Bronchial epithelial cell (primary cell): ENCODE measurements at regions not wholly inside any gene's neighbourhood (a gene's known extent, or its start where the extent isn't known, plus 50 kb on each side); places are given as distances from the start of the nearest gene placed in this dataset.

ENCODE experiments used
- DNase-seq: peaks from one replicate; pipeline ENCODE4 v3.0.0-alpha.2; 2010; ENCODE audit warnings: low read depth
- FAIRE-seq: peaks from 2 replicates; lab custom pipeline; 2011; peaks lifted over from hg19 to GRCh38; lab: Jason Lieb, UNC
- H3K27me3 ChIP-seq: 2 replicates; pipeline ENCODE4 v1.5.1; 2011; ENCODE audit warnings: low read length; ENCODE audit not compliant: control insufficient read depth, insufficient read depth
- H3K36me3 ChIP-seq: 2 replicates; pipeline ENCODE4 v1.5.1; 2011; ENCODE audit warnings: low read length; ENCODE audit not compliant: control insufficient read depth, insufficient read depth
- H3K4me3 ChIP-seq: 2 replicates; pipeline ENCODE4 v1.5.1; 2011; ENCODE audit warnings: mild to moderate bottlenecking, low read depth, low read length, control low read depth
- TF ChIP-seq, protein P1 (sequence below): IDR thresholded peaks from 2 replicates; pipeline ENCODE4 v1.5.1; 2011; ENCODE audit warnings: mild to moderate bottlenecking, moderate library complexity, low read length, control low read depth, inconsistent platforms; ENCODE audit not compliant: insufficient read depth, severe bottlenecking

DNA sequence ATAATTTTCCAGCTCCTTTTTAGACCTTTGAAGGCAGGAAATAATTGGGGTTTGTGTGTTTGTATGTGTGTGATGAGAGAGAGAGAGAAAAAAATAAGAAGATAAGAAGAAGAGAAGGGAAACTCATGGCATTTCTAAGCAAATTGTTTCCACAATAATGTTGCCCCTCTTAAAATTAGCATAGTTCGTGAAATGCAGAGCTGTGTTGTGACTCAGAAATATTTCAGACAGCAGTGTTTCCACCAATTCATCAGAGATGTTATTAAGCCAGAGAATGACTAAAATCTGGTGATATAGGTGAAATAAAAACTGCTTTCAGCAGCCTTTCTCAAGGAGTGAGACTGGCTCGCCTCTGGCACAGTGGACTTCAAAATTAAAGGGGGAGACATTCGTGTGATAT is 65.9 kb upstream of the ARHGAP5 start:
- FAIRE-seq: no peak
- no peaks in the 10 kb centered on the region for H3K36me3 ChIP-seq
- TF ChIP-seq, protein P1, sequence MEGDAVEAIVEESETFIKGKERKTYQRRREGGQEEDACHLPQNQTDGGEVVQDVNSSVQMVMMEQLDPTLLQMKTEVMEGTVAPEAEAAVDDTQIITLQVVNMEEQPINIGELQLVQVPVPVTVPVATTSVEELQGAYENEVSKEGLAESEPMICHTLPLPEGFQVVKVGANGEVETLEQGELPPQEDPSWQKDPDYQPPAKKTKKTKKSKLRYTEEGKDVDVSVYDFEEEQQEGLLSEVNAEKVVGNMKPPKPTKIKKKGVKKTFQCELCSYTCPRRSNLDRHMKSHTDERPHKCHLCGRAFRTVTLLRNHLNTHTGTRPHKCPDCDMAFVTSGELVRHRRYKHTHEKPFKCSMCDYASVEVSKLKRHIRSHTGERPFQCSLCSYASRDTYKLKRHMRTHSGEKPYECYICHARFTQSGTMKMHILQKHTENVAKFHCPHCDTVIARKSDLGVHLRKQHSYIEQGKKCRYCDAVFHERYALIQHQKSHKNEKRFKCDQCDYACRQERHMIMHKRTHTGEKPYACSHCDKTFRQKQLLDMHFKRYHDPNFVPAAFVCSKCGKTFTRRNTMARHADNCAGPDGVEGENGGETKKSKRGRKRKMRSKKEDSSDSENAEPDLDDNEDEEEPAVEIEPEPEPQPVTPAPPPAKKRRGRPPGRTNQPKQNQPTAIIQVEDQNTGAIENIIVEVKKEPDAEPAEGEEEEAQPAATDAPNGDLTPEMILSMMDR: no peak
- DNase-seq: no peak
- H3K4me3 ChIP-seq: no peak overlapping the region
- H3K27me3 ChIP-seq: no peaks in the 10 kb centered on the region

DNA sequence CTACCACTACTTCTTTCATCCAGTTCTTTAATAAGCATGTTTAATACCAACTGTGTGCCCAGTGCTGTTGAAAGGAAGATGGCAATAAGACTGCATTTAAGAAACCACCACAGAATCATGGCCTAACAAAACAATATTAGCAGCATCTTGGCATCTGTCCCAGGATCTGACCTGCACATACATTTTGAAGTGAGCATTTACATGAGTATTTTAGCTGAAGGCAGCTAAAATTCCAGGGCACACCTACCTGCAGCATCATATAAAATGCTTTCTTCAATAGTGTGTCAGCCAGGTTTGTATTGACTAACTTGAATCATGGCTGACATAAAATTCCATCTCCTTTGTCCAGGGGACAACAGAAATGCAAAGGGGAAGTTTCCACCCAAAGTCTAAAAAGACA is 65.0 kb upstream of the ARHGAP5 start:
- no peak overlapping the region for H3K4me3 ChIP-seq
- no peaks in the 10 kb centered on the region for H3K27me3 ChIP-seq
- no peak for FAIRE-seq
- TF ChIP-seq, protein P1: no peak
- no peaks in the 10 kb centered on the region for H3K36me3 ChIP-seq
- DNase-seq: peak; percentile 72

DNA sequence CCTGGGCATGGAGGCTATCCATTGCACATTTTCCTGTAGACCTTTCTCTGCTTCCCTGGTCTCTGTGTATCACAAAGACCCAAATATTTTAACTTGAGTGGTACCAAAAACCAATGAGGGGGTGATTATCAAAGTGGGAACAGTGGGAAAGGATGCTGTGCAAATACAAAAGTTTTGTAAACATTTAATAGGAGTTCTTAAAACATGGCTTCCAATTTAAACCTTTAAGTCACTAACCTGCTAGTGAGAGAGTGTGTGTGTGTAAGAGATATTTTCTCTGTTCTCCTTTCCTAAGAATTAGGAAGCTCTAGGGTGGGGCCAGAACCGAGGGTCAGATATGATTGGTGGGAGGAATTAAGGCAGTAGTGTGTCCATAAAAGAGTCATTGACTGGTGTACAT is 64.5 kb upstream of the ARHGAP5 start:
- Histone ChIP-seq H3K4me3 (no peak overlapping the region), H3K27me3 (no peaks in the 10 kb centered on the region), H3K36me3 (no peaks in the 10 kb centered on the region)
- no peak for DNase-seq
- FAIRE-seq: no peak
- TF ChIP-seq, protein P1: no peak

DNA sequence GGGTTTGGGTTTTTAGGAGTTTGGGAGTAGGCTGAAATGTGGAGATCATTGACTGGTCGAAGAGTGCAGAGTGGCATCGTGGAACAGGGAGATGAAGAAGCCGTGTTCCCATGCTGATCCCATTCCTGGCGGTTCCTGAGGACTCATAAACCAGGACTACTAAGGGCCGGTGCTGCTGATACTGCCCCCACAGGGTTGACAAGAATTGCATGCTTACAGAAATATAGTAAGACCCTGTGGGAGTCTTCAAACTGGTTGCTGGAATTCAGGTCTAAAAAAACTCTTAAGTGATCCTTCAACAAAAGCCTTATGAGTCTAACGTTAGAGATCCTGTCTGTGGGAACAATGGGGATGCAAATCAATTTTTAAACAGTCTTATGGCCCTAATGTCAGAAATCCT is 64.0 kb upstream of the ARHGAP5 start:
- TF ChIP-seq, protein P1: peak; percentile 3
- no peaks in the 10 kb centered on the region for H3K36me3 ChIP-seq
- DNase-seq (no peak), FAIRE-seq (no peak)
- no peak overlapping the region for H3K4me3 ChIP-seq
- no peaks in the 10 kb centered on the region for H3K27me3 ChIP-seq

DNA sequence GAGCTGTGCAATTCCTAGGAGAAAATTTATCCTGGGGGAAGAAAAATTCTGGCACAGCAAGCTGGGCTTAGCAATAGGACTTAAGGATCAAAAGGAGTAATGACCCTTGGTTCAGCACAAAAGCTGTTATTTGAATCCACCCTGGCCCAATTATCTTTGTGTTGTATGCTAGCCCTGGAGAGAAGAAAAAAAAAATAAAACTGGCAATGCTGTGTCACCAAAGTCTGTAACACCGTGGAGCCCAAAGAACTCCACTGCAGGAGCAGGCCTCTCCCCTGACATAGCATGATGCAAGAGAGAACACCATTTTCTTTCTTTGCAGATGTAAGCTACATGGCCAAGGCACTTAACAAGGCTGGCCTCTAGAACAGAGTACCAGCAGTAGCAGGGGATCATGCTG is 63.0 kb upstream of the ARHGAP5 start:
- no peak for DNase-seq
- FAIRE-seq: no peak
- H3K27me3 ChIP-seq: no peaks in the 10 kb centered on the region
- TF ChIP-seq, protein P1: no peak
- no peak overlapping the region for H3K4me3 ChIP-seq
- no peaks in the 10 kb centered on the region for H3K36me3 ChIP-seq

DNA sequence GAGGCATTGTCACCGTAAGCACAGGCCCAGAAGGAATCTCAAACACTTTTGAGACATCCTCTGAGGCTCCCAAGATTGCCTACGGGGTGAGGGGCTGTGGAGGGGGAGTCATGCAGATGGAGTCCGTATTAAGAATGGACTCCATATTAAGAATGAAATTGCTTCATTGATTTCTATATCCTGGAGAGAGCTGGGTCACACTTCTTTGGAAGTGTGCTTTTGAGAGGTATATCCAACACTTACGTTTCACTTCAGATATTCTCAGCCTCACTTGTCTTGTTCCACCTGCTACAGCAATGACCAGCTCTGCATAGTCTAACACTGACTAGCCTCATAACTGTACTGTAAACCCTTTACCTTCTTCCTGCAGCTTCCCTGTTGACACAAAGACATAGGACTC is 62.6 kb upstream of the ARHGAP5 start:
- Histone ChIP-seq H3K27me3 (no peaks in the 10 kb centered on the region), H3K36me3 (no peaks in the 10 kb centered on the region), H3K4me3 (no peak overlapping the region)
- FAIRE-seq (no peak), DNase-seq (no peak)
- TF ChIP-seq, protein P1: no peak
